ENCODE measurements at regions not wholly inside any gene's neighbourhood (a gene's known extent, or its start where the extent isn't known, plus 50 kb on each side); places are given as distances from the start of the nearest gene placed in this dataset.
"Not testable (repeated sequence)": the region's sequence is repeated elsewhere in the genome, so short reads cannot be mapped to it uniquely, and the experiment has no call there.

DNA sequence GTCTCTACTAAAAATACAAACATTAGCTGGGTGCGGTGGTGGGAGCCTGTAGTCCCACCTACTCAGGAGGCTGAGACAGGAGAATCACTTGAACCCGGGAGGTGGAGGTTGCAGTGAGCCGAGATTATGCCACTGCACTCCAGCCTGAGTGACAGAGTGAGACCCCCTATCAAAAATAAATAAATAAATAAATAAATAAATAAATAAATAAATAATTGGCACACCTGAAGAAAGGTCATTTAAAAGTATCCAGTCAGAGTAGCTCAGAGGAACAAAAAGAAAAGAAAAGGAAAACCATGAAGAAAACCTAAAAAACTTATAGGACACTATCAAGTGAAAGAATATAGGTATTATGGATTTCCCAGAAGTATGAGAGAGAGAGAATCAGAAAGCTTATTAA is 330.1 kb upstream of the AR start:
- not testable (repeated sequence) for H3K27me3 ChIP-seq (replicated peaks; ENCODE audit: control insufficient read depth, insufficient read depth, low read length); DNase-seq (ENCODE audit: low read depth); H3K4me3 ChIP-seq (ENCODE audit: low read length); H3K9ac ChIP-seq (ENCODE audit: low read length); H3K4me1 ChIP-seq (ENCODE audit: control insufficient read depth, insufficient read depth, low read length); H3K36me3 ChIP-seq (ENCODE audit: control insufficient read depth, insufficient read depth, low read length, severe bottlenecking)
- H3K9me3 ChIP-seq (ENCODE audit: control insufficient read depth, low read length): peaks cover 12% of the 10 kb centered on the region

- Histone ChIP-seq H3K27me3 (replicated peaks; ENCODE audit: control insufficient read depth, insufficient read depth, low read length) (no peaks in the 10 kb centered on the region), H3K9ac (ENCODE audit: low read length) (no peak overlapping the region), H3K4me3 (ENCODE audit: low read length) (no peak overlapping the region), H3K36me3 (ENCODE audit: control insufficient read depth, insufficient read depth, low read length, severe bottlenecking) (no peaks in the 10 kb centered on the region), H3K9me3 (ENCODE audit: control insufficient read depth, low read length) (peaks cover 6% of the 10 kb centered on the region), H3K4me1 (ENCODE audit: control insufficient read depth, insufficient read depth, low read length) (no peaks in the 10 kb centered on the region)
- DNase-seq (ENCODE audit: low read depth): no peak
Measured at GRCh38 chrX:67207912-67208311, 335.9 kb upstream of the AR start.

DNA sequence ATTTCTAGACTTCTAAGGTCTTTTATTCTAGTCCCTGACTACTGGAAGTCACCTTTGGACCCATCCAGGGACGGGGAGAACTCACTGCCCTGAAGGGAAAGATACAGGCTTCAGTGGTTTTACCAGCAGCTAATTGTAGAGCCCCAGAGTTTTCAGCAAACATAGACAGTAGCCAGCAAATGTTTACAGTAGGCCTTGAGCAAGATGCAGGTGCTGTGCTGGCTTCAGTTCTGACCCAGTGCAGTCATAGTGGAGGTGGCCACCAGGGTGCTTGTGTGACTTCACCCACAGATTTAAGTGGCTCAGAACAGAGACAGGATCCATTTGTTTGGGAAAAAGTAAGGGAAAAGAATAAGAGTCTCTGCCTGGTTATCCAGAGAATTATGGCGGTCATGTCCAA is 384.4 kb upstream of the AR start:
- DNase-seq (ENCODE audit: low read depth): no peak
- peaks cover 21% of the 10 kb centered on the region for H3K9me3 ChIP-seq (ENCODE audit: control insufficient read depth, low read length)
- no peaks in the 10 kb centered on the region for H3K36me3 ChIP-seq (ENCODE audit: control insufficient read depth, insufficient read depth, low read length, severe bottlenecking)
- no peak overlapping the region for H3K4me3 ChIP-seq (ENCODE audit: low read length)
- no peak overlapping the region for H3K9ac ChIP-seq (ENCODE audit: low read length)
- no peaks in the 10 kb centered on the region for H3K27me3 ChIP-seq (replicated peaks; ENCODE audit: control insufficient read depth, insufficient read depth, low read length)
- H3K4me1 ChIP-seq (ENCODE audit: control insufficient read depth, insufficient read depth, low read length): no peaks in the 10 kb centered on the region

DNA sequence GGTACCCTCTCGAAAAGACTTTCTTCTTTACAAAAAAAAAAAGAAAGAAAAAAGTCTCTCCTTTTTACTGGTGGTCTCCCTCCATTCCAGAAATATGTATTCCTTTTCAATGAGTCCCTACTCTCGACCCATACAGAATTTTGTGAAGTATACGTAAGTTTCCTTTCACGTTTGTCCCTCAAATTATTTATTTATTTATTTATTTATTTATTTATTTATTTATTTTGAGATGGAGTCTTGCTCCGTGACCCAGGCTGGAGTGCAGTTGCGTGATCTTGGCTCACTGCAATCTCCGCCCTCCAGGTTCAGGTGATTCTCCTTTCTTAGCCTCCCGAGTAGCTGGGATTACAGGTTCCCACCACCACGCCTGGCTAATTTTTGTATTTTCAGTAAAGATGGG is 429.2 kb upstream of the AR start:
- DNase-seq (ENCODE audit: low read depth): no peak
- no peaks in the 10 kb centered on the region for H3K4me1 ChIP-seq (ENCODE audit: control insufficient read depth, insufficient read depth, low read length)
- H3K4me3 ChIP-seq (ENCODE audit: low read length): no peak overlapping the region
- no peaks in the 10 kb centered on the region for H3K27me3 ChIP-seq (replicated peaks; ENCODE audit: control insufficient read depth, insufficient read depth, low read length)
- H3K36me3 ChIP-seq (ENCODE audit: control insufficient read depth, insufficient read depth, low read length, severe bottlenecking): no peaks in the 10 kb centered on the region
- H3K9me3 ChIP-seq (ENCODE audit: control insufficient read depth, low read length): peaks cover 11% of the 10 kb centered on the region
- no peak overlapping the region for H3K9ac ChIP-seq (ENCODE audit: low read length)

- Histone ChIP-seq H3K27me3 (replicated peaks; ENCODE audit: control insufficient read depth, insufficient read depth, low read length) (peaks cover 3% of the 10 kb centered on the region), H3K36me3 (ENCODE audit: control insufficient read depth, insufficient read depth, low read length, severe bottlenecking) (no peaks in the 10 kb centered on the region), H3K4me1 (ENCODE audit: control insufficient read depth, insufficient read depth, low read length) (no peaks in the 10 kb centered on the region), H3K9me3 (ENCODE audit: control insufficient read depth, low read length) (peaks cover 7% of the 10 kb centered on the region), H3K9ac (ENCODE audit: low read length) (no peak overlapping the region), H3K4me3 (ENCODE audit: low read length) (no peak overlapping the region)
- no peak for DNase-seq (ENCODE audit: low read depth)
Measured at GRCh38 chrX:67105758-67106116, 438.1 kb upstream of the AR start.

DNA sequence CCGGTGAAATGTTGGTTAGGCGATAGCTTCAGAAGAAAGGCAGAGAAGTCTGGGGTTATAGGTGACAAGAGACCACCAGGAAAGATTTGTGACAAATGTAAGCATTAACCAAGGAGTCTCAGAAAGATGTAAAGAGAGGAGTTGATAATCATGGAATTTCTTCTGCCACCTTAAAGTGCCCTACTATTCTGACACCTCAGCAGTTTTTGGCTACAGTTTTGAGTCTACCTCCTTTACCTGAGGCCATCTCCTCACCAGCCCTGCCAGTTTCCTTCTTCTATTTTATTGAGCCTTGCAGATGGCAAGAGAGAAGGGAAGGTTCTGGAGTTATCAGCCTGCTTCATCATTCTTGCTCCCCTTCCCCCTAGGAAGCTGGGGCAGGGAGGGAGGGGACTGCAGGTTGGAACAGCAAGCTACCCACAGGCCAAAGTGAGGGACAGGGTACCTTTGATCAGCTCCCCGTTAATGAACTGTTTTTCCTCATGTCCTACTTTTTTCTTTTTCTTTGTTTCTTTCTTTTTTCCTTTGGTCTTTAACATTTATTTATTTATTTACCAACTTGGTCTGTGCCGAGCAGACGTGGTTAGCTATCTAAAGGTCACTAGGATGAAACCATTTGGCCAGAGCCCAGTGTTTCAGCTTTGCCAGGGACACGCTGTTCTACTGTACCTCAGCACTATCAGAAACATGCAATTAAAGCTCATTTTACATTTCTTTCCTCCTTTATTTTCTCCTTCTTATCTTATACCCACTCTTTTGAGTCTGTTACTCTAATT is 438.7 kb upstream of the AR start:
- H3K9me3 ChIP-seq (ENCODE audit: control insufficient read depth, low read length): peaks cover 7% of the 10 kb centered on the region
- H3K36me3 ChIP-seq (ENCODE audit: control insufficient read depth, insufficient read depth, low read length, severe bottlenecking): no peaks in the 10 kb centered on the region
- DNase-seq (ENCODE audit: low read depth): no peak

GRCh38 chrX:67100031-67100884 is 443.6 kb upstream of the AR start:
- DNase-seq (ENCODE audit: low read depth): no peak
- H3K9me3 ChIP-seq (ENCODE audit: control insufficient read depth, low read length): no peaks in the 10 kb centered on the region
- no peaks in the 10 kb centered on the region for H3K36me3 ChIP-seq (ENCODE audit: control insufficient read depth, insufficient read depth, low read length, severe bottlenecking)
- no peaks in the 10 kb centered on the region for H3K4me1 ChIP-seq (ENCODE audit: control insufficient read depth, insufficient read depth, low read length)
- no peak overlapping the region for H3K9ac ChIP-seq (ENCODE audit: low read length)
- H3K4me3 ChIP-seq (ENCODE audit: low read length): no peak overlapping the region
- H3K27me3 ChIP-seq (replicated peaks; ENCODE audit: control insufficient read depth, insufficient read depth, low read length): peaks cover 6% of the 10 kb centered on the region

More for the DNA sequence above, 438.7 kb upstream of the AR start:
- H3K4me1 ChIP-seq (ENCODE audit: control insufficient read depth, insufficient read depth, low read length): no peaks in the 10 kb centered on the region
- peaks cover 3% of the 10 kb centered on the region for H3K27me3 ChIP-seq (replicated peaks; ENCODE audit: control insufficient read depth, insufficient read depth, low read length)
- no peak overlapping the region for H3K9ac ChIP-seq (ENCODE audit: low read length)
- H3K4me3 ChIP-seq (ENCODE audit: low read length): no peak overlapping the region

- no peaks in the 10 kb centered on the region for H3K36me3 ChIP-seq (ENCODE audit: control insufficient read depth, insufficient read depth, low read length, severe bottlenecking)
- no peak overlapping the region for H3K9ac ChIP-seq (ENCODE audit: low read length)
- no peaks in the 10 kb centered on the region for H3K4me1 ChIP-seq (ENCODE audit: control insufficient read depth, insufficient read depth, low read length)
- peaks cover 3% of the 10 kb centered on the region for H3K9me3 ChIP-seq (ENCODE audit: control insufficient read depth, low read length)
- peaks cover 7% of the 10 kb centered on the region for H3K27me3 ChIP-seq (replicated peaks; ENCODE audit: control insufficient read depth, insufficient read depth, low read length)
- no peak for DNase-seq (ENCODE audit: low read depth)
- no peak overlapping the region for H3K4me3 ChIP-seq (ENCODE audit: low read length)
Measured at GRCh38 chrX:67094061-67094460, 449.8 kb upstream of the AR start.

DNA sequence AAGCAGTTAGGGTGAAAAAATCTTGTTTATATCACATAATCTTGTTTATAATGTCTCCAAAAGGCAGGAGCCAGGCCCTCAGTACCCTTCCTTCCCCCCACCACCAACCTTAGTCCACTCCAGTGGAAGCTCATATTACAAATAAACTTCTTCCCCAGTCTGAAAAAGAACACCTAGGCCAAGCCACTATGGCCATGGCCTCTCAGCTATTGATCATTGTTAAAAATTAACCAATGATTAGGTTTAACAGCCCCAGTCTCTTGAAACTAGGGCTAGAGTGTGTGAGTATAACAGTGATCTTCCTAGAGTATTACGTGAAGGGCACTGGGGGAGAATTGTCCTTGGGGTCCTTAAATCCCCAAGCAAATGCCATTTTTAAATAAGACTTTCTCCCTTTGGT is 411.9 kb upstream of the EDA2R start:
- Histone ChIP-seq H3K4me3 (ENCODE audit: low read length) (no peak overlapping the region), H3K27me3 (replicated peaks; ENCODE audit: control insufficient read depth, insufficient read depth, low read length) (peaks cover 3% of the 10 kb centered on the region), H3K9me3 (ENCODE audit: control insufficient read depth, low read length) (peaks cover 6% of the 10 kb centered on the region), H3K4me1 (ENCODE audit: control insufficient read depth, insufficient read depth, low read length) (no peaks in the 10 kb centered on the region), H3K36me3 (ENCODE audit: control insufficient read depth, insufficient read depth, low read length, severe bottlenecking) (no peaks in the 10 kb centered on the region), H3K9ac (ENCODE audit: low read length) (no peak overlapping the region)
- no peak for DNase-seq (ENCODE audit: low read depth)

GRCh38 chrX:67044866-67045265 is 406.0 kb upstream of the EDA2R start:
- Histone ChIP-seq H3K27me3 (replicated peaks; ENCODE audit: control insufficient read depth, insufficient read depth, low read length) (peaks cover 3% of the 10 kb centered on the region), H3K4me3 (ENCODE audit: low read length) (no peak overlapping the region), H3K9ac (ENCODE audit: low read length) (no peak overlapping the region), H3K9me3 (ENCODE audit: control insufficient read depth, low read length) (no peaks in the 10 kb centered on the region), H3K4me1 (ENCODE audit: control insufficient read depth, insufficient read depth, low read length) (no peaks in the 10 kb centered on the region), H3K36me3 (ENCODE audit: control insufficient read depth, insufficient read depth, low read length, severe bottlenecking) (no peaks in the 10 kb centered on the region)
- no peak for DNase-seq (ENCODE audit: low read depth)

GRCh38 chrX:67044029-67044653 is 405.3 kb upstream of the EDA2R start:
- Histone ChIP-seq H3K9me3 (ENCODE audit: control insufficient read depth, low read length) (no peaks in the 10 kb centered on the region), H3K4me1 (ENCODE audit: control insufficient read depth, insufficient read depth, low read length) (no peaks in the 10 kb centered on the region), H3K4me3 (ENCODE audit: low read length) (no peak overlapping the region), H3K9ac (ENCODE audit: low read length) (no peak overlapping the region), H3K27me3 (replicated peaks; ENCODE audit: control insufficient read depth, insufficient read depth, low read length) (peaks cover 3% of the 10 kb centered on the region), H3K36me3 (ENCODE audit: control insufficient read depth, insufficient read depth, low read length, severe bottlenecking) (no peaks in the 10 kb centered on the region)
- DNase-seq (ENCODE audit: low read depth): no peak
